Kidney (tissue), 13 donors: ENCODE measurements at regions not wholly inside any gene's neighbourhood (a gene's known extent, or its start where the extent isn't known, plus 50 kb on each side); places are given as distances from the start of the nearest gene placed in this dataset.

Experiments
- DNase-seq, 5 donors: peaks; one replicate each; pipeline ENCODE4 v3.0.0-alpha.2; 2013 to 2020
- FAIRE-seq: peaks from 2 replicates; lab custom pipeline; 2012; peaks lifted over from hg19 to GRCh38; lab: Jason Lieb, UNC
- H3K27ac ChIP-seq, 2 donors: one replicate each; pipeline ENCODE4 v1.7.0; 2013; ENCODE audit warnings: low read depth in 2 of 2, low read length in 2 of 2, inconsistent platforms in 1 of 2
- H3K27me3 ChIP-seq: one replicate; pipeline ENCODE4 v1.7.1; 2013; ENCODE audit warnings: low read length, inconsistent platforms; ENCODE audit not compliant: control insufficient read depth, insufficient read depth
- H3K36me3 ChIP-seq, 3 donors: one replicate each; pipeline versions ENCODE4 v1.7.0 to v1.7.1; 2013; ENCODE audit warnings: low read length in 3 of 3, control low read depth in 1 of 3, inconsistent platforms in 1 of 3; ENCODE audit not compliant: insufficient read depth in 3 of 3, control insufficient read depth in 2 of 3
- H3K4me1 ChIP-seq, 3 donors: one replicate each; pipeline versions ENCODE4 v1.7.0 to v1.7.1; 2013; ENCODE audit warnings: low read length in 3 of 3, inconsistent platforms in 1 of 3, low read depth in 1 of 3; ENCODE audit not compliant: control insufficient read depth in 2 of 3, insufficient read depth in 2 of 3
- H3K4me3 ChIP-seq, 3 donors: one replicate each; pipeline versions ENCODE4 v1.7.0 to v1.8.1; 2013; ENCODE audit warnings: low read length in 3 of 3, control low read depth in 1 of 3, inconsistent platforms in 1 of 3
- H3K9ac ChIP-seq, 3 donors: one replicate each; pipeline versions ENCODE4 v1.7.0 to v1.7.1; 2013; ENCODE audit warnings: low read length in 3 of 3, control low read depth in 1 of 3, inconsistent platforms in 1 of 3
- H3K9me3 ChIP-seq, 3 donors: one replicate each; pipeline versions ENCODE4 v1.7.0 to v1.7.1; 2013; ENCODE audit warnings: low read length in 3 of 3, control low read depth in 1 of 3, inconsistent platforms in 1 of 3; ENCODE audit not compliant: control insufficient read depth in 2 of 3, insufficient read depth in 1 of 3
- intact Hi-C: fragments of 100-400 bp; cut with DNase I; formaldehyde crosslinking; loops from one replicate; pipeline ENCODE4 v1.11.1; 2022
- TF ChIP-seq, protein P1 (sequence below): IDR thresholded peaks from 3 replicates; pipeline ENCODE4 v1.5.1; 2012; ENCODE audit warnings: mild to moderate bottlenecking, moderate library complexity, borderline replicate concordance; ENCODE audit not compliant: insufficient read depth; ENCODE audit errors: extremely low read depth
- donor health status: control.
- donor health status: control.
- donor health status: control.
- donor health status: control.
- donor health status: control.
- donor health status: DM: yes; HTN: yes; CAD: no.
- donor health status: Normal renal cell carcinoma (clear cell type).

DNA sequence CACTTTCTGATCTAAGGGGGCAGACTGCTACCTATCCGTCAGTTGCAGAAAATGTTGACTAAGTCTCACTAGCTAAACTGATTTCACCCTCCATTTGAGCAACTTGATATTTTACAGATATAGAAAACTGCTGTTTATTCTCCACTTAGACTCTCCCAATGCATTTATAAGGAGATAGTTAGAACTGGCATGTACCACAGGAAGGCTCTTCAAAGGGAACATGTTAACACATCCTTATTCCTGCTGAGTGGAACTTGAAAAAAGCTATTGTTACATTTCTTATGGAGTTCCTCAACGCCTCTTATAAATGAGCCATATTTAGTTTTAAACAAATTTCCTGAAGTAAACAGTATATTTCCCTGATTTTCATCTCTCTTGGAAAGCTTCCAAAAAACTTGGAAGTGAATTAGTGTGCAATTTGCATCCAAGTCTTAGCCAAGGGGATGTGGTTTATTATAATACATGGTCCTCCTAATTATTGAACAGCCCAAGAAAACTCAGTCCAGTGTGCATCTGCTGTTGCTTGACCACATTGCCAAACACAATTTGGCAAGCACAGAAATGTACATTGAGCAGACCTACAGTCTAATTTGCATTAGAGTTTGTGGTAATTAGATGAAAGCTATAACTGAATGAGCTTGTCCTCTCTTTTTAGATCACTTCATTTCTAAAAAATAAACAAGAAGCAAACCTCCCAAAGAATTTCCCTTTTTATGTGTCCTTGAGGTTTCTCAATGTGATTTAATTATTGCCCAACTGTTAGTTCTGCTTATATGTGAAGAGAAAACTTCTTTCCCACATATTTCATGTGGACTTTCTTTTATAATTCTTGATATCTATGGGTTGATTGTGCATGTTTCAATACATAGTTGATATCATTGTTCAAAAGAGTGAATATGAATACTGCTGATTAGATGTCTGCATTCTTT is 72.6 kb upstream of the DPH6 start:
- FAIRE-seq (no peak), DNase-seq (peak in 1 of 5 donors; percentile 15)
- Histone ChIP-seq H3K27me3 (no peaks in the 10 kb centered on the region), H3K4me3 (no peak overlapping the region), H3K9me3 (no peaks in the 10 kb centered on the region), H3K9ac (no peak overlapping the region), H3K4me1 (no peaks in the 10 kb centered on the region), H3K27ac (no peak overlapping the region), H3K36me3 (no peaks in the 10 kb centered on the region)
- intact Hi-C loops, result no loop called here
- TF ChIP-seq, protein P1, sequence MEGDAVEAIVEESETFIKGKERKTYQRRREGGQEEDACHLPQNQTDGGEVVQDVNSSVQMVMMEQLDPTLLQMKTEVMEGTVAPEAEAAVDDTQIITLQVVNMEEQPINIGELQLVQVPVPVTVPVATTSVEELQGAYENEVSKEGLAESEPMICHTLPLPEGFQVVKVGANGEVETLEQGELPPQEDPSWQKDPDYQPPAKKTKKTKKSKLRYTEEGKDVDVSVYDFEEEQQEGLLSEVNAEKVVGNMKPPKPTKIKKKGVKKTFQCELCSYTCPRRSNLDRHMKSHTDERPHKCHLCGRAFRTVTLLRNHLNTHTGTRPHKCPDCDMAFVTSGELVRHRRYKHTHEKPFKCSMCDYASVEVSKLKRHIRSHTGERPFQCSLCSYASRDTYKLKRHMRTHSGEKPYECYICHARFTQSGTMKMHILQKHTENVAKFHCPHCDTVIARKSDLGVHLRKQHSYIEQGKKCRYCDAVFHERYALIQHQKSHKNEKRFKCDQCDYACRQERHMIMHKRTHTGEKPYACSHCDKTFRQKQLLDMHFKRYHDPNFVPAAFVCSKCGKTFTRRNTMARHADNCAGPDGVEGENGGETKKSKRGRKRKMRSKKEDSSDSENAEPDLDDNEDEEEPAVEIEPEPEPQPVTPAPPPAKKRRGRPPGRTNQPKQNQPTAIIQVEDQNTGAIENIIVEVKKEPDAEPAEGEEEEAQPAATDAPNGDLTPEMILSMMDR, result no peak

DNA sequence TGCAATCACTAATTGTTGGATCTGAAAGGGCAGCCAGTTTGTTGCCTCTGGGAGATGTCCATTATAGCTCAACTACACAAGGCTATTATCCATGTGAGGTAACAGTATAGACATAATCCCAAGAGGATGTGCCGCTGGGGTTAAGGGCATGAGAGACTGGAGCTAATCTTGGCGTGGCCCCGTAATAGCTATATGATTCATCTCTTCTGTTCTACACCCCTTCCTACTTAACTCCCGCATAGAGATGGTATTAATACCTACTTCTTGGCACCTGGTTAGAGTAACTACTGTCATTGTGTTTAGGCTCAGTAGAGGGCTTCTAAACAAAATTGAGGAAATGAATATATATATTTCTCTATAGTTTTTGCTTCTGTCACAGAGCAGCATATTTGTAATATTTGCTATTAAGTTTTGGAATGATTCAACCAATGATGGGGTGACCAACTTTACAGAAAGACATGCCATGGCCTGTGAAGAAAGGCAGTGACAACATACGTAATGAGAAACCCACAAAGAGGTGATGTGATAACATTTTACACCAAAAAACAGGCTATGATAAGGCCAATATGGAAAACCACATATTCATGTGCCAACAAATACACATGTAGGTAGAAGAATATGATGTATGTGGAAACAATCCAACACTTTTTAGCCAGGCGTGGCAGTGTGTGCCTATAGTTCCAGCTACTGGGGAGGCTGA is 76.8 kb upstream of the DPH6 start:
- Histone ChIP-seq H3K9me3 (no peaks in the 10 kb centered on the region), H3K36me3 (no peaks in the 10 kb centered on the region), H3K27me3 (no peaks in the 10 kb centered on the region), H3K4me3 (no peak overlapping the region), H3K9ac (no peak overlapping the region), H3K4me1 (peaks cover 0 to 6% (median 2%) of the 10 kb centered on the region in 3 donors), H3K27ac (no peak overlapping the region)
- no peak for DNase-seq
- intact Hi-C loops, result no loop called here
- FAIRE-seq, result no peak
- TF ChIP-seq, protein P1, result no peak

DNA sequence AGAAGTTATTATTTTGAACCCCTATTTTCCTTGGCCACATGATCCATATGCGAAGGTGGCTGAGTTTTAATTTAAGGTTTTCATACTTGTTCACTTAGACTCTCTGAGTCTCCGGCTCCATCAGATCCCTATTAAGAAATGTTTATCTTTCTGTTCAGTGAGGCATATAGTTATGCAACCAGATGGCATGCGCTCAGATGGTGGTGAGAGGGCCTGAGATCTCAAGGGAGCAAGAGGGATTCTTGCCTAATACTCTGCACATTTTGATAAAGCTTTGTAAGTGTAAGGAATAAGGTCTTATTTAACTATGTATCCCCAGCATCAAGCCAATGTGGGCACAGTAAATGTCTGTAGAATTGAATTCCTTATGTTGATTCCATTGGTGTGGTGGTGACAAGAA is 78.9 kb upstream of the DPH6 start:
- Histone ChIP-seq H3K27ac (no peak overlapping the region), H3K4me1 (peaks cover 0 to 6% (median 2%) of the 10 kb centered on the region in 3 donors), H3K9me3 (no peaks in the 10 kb centered on the region), H3K36me3 (no peaks in the 10 kb centered on the region), H3K27me3 (no peaks in the 10 kb centered on the region), H3K9ac (no peak overlapping the region), H3K4me3 (no peak overlapping the region)
- TF ChIP-seq, protein P1, result no peak
- DNase-seq, result peak in 1 of 5 donors; percentile 67
- FAIRE-seq, result no peak
- intact Hi-C loops, result no loop called here
